Hepatocyte (in vitro differentiated cells): ENCODE measurements at regions not wholly inside any gene's neighbourhood (a gene's known extent, or its start where the extent isn't known, plus 50 kb on each side); places are given as distances from the start of the nearest gene placed in this dataset.

Experiments used
- EZH2 ChIP-seq: fragments of 200-600 bp; sonication (generic); IDR thresholded peaks from 2 replicates; pipeline ENCODE4 v1.6.1; 2016; ENCODE audit warnings: antibody characterized with exemption, mild to moderate bottlenecking, borderline replicate concordance
- TF ChIP-seq, protein P1 (sequence below): fragments of 200-600 bp; sonication (generic); IDR thresholded peaks from 2 replicates; pipeline ENCODE4 v1.5.1; 2016; ENCODE audit warnings: antibody characterized with exemption, mild to moderate bottlenecking; ENCODE audit not compliant: poor library complexity

DNA sequence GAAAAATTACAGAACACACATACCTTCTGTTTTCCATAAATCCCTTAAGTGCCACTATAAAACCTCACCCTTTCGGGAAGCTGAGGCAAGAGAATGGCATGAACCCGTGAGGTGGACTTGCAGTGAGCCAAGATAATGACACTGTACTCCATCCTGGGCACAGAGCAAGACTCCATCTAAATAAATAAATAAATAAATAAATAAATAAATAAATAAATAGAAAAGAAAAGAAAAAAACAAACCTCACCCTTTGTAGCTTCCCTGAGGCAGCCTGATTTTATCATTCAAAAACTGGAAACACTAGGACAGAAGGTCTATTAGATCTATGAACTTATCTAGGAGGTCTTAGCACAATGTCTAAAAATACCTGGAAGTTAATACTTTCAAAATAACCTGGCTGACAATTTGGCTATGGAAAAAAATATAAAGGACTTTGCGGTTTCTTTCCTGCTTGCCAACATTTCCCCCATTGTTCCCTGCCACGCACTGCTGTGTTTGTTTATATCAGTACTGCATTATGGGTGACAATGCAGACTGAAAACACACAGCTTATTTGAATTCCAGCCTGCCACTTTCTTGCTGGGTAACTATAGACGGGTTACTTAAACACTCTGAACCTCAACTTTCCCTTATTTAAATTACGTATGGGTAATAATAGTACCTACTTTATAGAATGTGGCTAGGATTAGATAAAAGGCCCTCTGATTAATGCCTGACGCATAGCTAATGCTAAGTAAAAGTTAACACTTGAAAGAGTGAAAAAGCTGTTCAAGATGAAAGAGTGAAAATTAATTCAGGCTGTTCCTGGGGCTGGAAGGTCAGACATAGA lies 313.0 kb downstream of the RDH14 start:
- TF ChIP-seq, protein P1, sequence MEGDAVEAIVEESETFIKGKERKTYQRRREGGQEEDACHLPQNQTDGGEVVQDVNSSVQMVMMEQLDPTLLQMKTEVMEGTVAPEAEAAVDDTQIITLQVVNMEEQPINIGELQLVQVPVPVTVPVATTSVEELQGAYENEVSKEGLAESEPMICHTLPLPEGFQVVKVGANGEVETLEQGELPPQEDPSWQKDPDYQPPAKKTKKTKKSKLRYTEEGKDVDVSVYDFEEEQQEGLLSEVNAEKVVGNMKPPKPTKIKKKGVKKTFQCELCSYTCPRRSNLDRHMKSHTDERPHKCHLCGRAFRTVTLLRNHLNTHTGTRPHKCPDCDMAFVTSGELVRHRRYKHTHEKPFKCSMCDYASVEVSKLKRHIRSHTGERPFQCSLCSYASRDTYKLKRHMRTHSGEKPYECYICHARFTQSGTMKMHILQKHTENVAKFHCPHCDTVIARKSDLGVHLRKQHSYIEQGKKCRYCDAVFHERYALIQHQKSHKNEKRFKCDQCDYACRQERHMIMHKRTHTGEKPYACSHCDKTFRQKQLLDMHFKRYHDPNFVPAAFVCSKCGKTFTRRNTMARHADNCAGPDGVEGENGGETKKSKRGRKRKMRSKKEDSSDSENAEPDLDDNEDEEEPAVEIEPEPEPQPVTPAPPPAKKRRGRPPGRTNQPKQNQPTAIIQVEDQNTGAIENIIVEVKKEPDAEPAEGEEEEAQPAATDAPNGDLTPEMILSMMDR, result no peak
- no peak for TF ChIP-seq EZH2
